SK-N-SH (cell line): ENCODE measurements at regions not wholly inside any gene's neighbourhood (a gene's known extent, or its start where the extent isn't known, plus 50 kb on each side); places are given as distances from the start of the nearest gene placed in this dataset.

Experiments used
- CHD2 ChIP-seq: fragments of 150-350 bp; IDR thresholded peaks from 2 replicates; pipeline ENCODE4 v1.6.1; 2018; ENCODE audit warnings: low read length; ENCODE audit not compliant: partially characterized antibody
- CTCF ChIP-seq: fragments of 200-600 bp; sonication (generic); IDR thresholded peaks from 2 replicates; pipeline ENCODE4 v1.6.1; 2017; ENCODE audit warnings: antibody characterized with exemption, mild to moderate bottlenecking, moderate library complexity
- GATA2 ChIP-seq: sonication (generic); formaldehyde crosslinking; IDR thresholded peaks from 2 replicates; pipeline ENCODE4 v1.5.0; 2020; ENCODE audit warnings: mild to moderate bottlenecking, missing genetic modification reagents
- NFIC ChIP-seq: IDR thresholded peaks from 2 replicates; pipeline ENCODE4 v1.4.0; 2012; ENCODE audit warnings: borderline replicate concordance
- RAD21 ChIP-seq: IDR thresholded peaks from 2 replicates; pipeline ENCODE4 v1.6.1; 2012; ENCODE audit warnings: mild to moderate bottlenecking, low read length
- RFX5 ChIP-seq: IDR thresholded peaks from 2 replicates; pipeline ENCODE4 v1.6.1; 2012; ENCODE audit warnings: mild to moderate bottlenecking, improper control_type of control experiment, low read length
- SMC3 ChIP-seq: IDR thresholded peaks from 2 replicates; pipeline ENCODE4 v1.6.1; 2012; ENCODE audit warnings: low read depth, low read length, improper control_type of control experiment
- TAF1 ChIP-seq: IDR thresholded peaks from 2 replicates; pipeline ENCODE4 v1.6.1; 2012; ENCODE audit warnings: low read depth, mild to moderate bottlenecking, low read length, moderate library complexity, borderline replicate concordance

GRCh38 chr18:30595942-30596341 is 446.6 kb downstream of the DSC3 start:
- TF ChIP-seq CTCF (no peak), NFIC (no peak), RAD21 (no peak), GATA2 (CRISPR knock-in tag) (no peak), SMC3 (no peak), CHD2 (no peak), RFX5 (no peak), TAF1 (no peak)
